CD4-positive, alpha-beta T cell treated with Interleukin-10 for 1 hour (primary cell): ENCODE measurements at regions not wholly inside any gene's neighbourhood (a gene's known extent, or its start where the extent isn't known, plus 50 kb on each side); places are given as distances from the start of the nearest gene placed in this dataset.
"Not testable (repeated sequence)": the region's sequence is repeated elsewhere in the genome, so short reads cannot be mapped to it uniquely, and the experiment has no call there.

ENCODE experiments used
- DNase-seq: peaks from one replicate; pipeline ENCODE4 v3.0.0-alpha.2; 2020

- no peak for DNase-seq
Measured at GRCh38 chr10:8128511-8128910, 74.0 kb downstream of the GATA3 start.

GRCh38 chr10:8129438-8129837 is 75.0 kb downstream of the GATA3 start:
- no peak for DNase-seq

- no peak for DNase-seq
Measured at GRCh38 chr10:8130973-8131911, 76.8 kb downstream of the GATA3 start.

- DNase-seq: peak; percentile 7
Measured at GRCh38 chr10:8133146-8133545, 78.7 kb downstream of the GATA3 start.

- DNase-seq: peak; percentile 18
Measured at GRCh38 chr10:8136736-8137135, 82.2 kb downstream of the GATA3 start.

GRCh38 chr10:8137272-8137681 is 82.8 kb downstream of the GATA3 start:
- DNase-seq: peak; percentile 63

- peak; percentile 26 for DNase-seq
Measured at GRCh38 chr10:8137726-8138125, 83.2 kb downstream of the GATA3 start.

- no peak for DNase-seq
Measured at GRCh38 chr10:8138471-8138870, 84.0 kb downstream of the GATA3 start.

GRCh38 chr10:8144496-8144895 is 90.0 kb downstream of the GATA3 start:
- no peak for DNase-seq

GRCh38 chr10:8146650-8147049 is 92.2 kb downstream of the GATA3 start:
- no peak for DNase-seq

- no peak for DNase-seq
Measured at GRCh38 chr10:8149991-8150390, 95.5 kb downstream of the GATA3 start.

- no peak for DNase-seq
Measured at GRCh38 chr10:8150401-8150905, 96.0 kb downstream of the GATA3 start.

- DNase-seq: no peak
Measured at GRCh38 chr10:8151086-8151485, 96.6 kb downstream of the GATA3 start.

- DNase-seq: no peak
Measured at GRCh38 chr10:8156918-8157317, 102.4 kb downstream of the GATA3 start.

GRCh38 chr10:8158193-8159071 is 103.9 kb downstream of the GATA3 start:
- no peak for DNase-seq

- DNase-seq: no peak
Measured at GRCh38 chr10:8159341-8160165, 105.1 kb downstream of the GATA3 start.

GRCh38 chr10:8163824-8164223 is 109.3 kb downstream of the GATA3 start:
- DNase-seq: no peak

- DNase-seq: not testable (repeated sequence)
Measured at GRCh38 chr10:8164640-8165039, 110.2 kb downstream of the GATA3 start.

- no peak for DNase-seq
Measured at GRCh38 chr10:8168836-8169235, 114.3 kb downstream of the GATA3 start.

- no peak for DNase-seq
Measured at GRCh38 chr10:8171008-8171407, 116.5 kb downstream of the GATA3 start.

GRCh38 chr10:8172604-8173003 is 118.1 kb downstream of the GATA3 start:
- DNase-seq: no peak

GRCh38 chr10:8173243-8173865 is 118.9 kb downstream of the GATA3 start:
- DNase-seq: no peak
